ENCODE measurements at regions not wholly inside any gene's neighbourhood (a gene's known extent, or its start where the extent isn't known, plus 50 kb on each side); places are given as distances from the start of the nearest gene placed in this dataset.
A peak's percentile ranks its signal among the peaks of the same experiment; 100 is the strongest.

GRCh38 chr5:164504141-164504772, 998.8 kb downstream of the MAT2B start:
- ChIA-PET POLR2A (interaction anchor here (0.9 kb wide), 2 partner anchors 490 to 491 kb away, joined by 3 to 4 read pairs; no protein-coding TSS in a partner anchor), SMC1A (ENCODE audit: uncharacterized antibody, unreplicated experiment) (interaction anchor here (0.5 to 7.5 kb wide), 58 partner anchors 10 to 1096 kb away, joined by 3 to 118 read pairs (median 4); no protein-coding TSS in a partner anchor), RAD21 (ENCODE audit: unreplicated experiment) (interaction anchor here (0.7 to 6.9 kb wide), 49 partner anchors 9 to 940 kb away, joined by 3 to 92 read pairs (median 4); no protein-coding TSS in a partner anchor), CTCF (interaction anchor here (0.6 to 4.4 kb wide), 68 partner anchors 9 to 942 kb away, joined by 3 to 92 read pairs (median 5); no protein-coding TSS in a partner anchor)
- in situ Hi-C loops (cut with MboI): loop anchor here (5.0 to 10.0 kb wide), 3 partner anchors 489 to 939 kb away; no protein-coding TSS in a partner anchor
- intact Hi-C loops (cut with micrococcal nuclease; ENCODE audit: unreplicated experiment): loop anchor here (1.0 to 10.0 kb wide), 4 partner anchors 171 to 939 kb away; no protein-coding TSS in a partner anchor
- no peak overlapping the region for H3K4me2 ChIP-seq (ENCODE audit: control insufficient read depth, insufficient read depth)
- ATAC-seq (peak; percentile 75), FAIRE-seq (peak; percentile 91), DNase-seq (ENCODE audit: low read depth, low spot score) (peak; percentile 5)
- WGBS (ENCODE audit: insufficient coverage, insufficient replicate concordance, low lambda C conversion rate, missing lambda C conversion rate): 8% methylated on average over 7 of the region's 7 CpGs
- TF ChIP-seq, protein P1, sequence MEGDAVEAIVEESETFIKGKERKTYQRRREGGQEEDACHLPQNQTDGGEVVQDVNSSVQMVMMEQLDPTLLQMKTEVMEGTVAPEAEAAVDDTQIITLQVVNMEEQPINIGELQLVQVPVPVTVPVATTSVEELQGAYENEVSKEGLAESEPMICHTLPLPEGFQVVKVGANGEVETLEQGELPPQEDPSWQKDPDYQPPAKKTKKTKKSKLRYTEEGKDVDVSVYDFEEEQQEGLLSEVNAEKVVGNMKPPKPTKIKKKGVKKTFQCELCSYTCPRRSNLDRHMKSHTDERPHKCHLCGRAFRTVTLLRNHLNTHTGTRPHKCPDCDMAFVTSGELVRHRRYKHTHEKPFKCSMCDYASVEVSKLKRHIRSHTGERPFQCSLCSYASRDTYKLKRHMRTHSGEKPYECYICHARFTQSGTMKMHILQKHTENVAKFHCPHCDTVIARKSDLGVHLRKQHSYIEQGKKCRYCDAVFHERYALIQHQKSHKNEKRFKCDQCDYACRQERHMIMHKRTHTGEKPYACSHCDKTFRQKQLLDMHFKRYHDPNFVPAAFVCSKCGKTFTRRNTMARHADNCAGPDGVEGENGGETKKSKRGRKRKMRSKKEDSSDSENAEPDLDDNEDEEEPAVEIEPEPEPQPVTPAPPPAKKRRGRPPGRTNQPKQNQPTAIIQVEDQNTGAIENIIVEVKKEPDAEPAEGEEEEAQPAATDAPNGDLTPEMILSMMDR (IDR thresholded peaks at IDR 0.05 in 2 of 3, conservative IDR thresholded peaks at IDR 0.05 in 1 of 3; ENCODE audit: control insufficient read depth in 2 of 3, extremely low read depth in 1 of 3, insufficient read depth in 1 of 3, low read depth in 3 of 3, low read length in 3 of 3): peak; percentile 69 to 77 (median 72)
- TF ChIP-seq YY1 (IDR thresholded peaks at IDR 0.05; ENCODE audit: low read depth, low read length): 0 out of 2 replicates have a peak, but pooled peaks have one; percentile 35
- 0 out of 2 replicates have a peak, but pooled peaks have one; percentile 20 for TF ChIP-seq IRF4 (IDR thresholded peaks at IDR 0.05; ENCODE audit: low read depth, low read length)
- no peak for TF ChIP-seq STAT1 (conservative IDR thresholded peaks at IDR 0.05)
- no peak for TF ChIP-seq CHD4 (IDR thresholded peaks at IDR 0.05)
- no peak for TF ChIP-seq BCLAF1 (IDR thresholded peaks at IDR 0.05)
- peak; percentile 88 for TF ChIP-seq RAD21 (IDR thresholded peaks at IDR 0.05; ENCODE audit: insufficient read depth, low read depth, low read length)
- peak; percentile 94 for TF ChIP-seq SMC3 (IDR thresholded peaks at IDR 0.05; ENCODE audit: borderline replicate concordance, low read length)
- no peak overlapping the region for H2AFZ ChIP-seq (ENCODE audit: control insufficient read depth, low read depth, low read length)
- H3K27me3 ChIP-seq (replicated peaks in 1 of 2; ENCODE audit: control insufficient read depth in 2 of 2, insufficient read depth in 2 of 2, low read length in 1 of 2): no peaks in the 10 kb centered on the region
- H3K79me2 ChIP-seq (ENCODE audit: control insufficient read depth, insufficient read depth, low read length): no peaks in the 10 kb centered on the region
- H3K4me3 ChIP-seq: no peak overlapping the region
- no peaks in the 10 kb centered on the region for H3K9me3 ChIP-seq (replicated peaks; ENCODE audit: control insufficient read depth, insufficient read depth, low read length)
- H3K27ac ChIP-seq (ENCODE audit: control insufficient read depth, insufficient read depth): no peak overlapping the region
- BruUV-seq (replicated peaks): no TSS peak
- no peaks in the 10 kb centered on the region for H4K20me1 ChIP-seq (ENCODE audit: control insufficient read depth, insufficient read depth)
- no peaks in the 10 kb centered on the region for H3K36me3 ChIP-seq (ENCODE audit: control insufficient read depth in 2 of 2, insufficient read depth in 2 of 2, low read length in 1 of 2)
- H3K9ac ChIP-seq (ENCODE audit: control insufficient read depth, insufficient read depth, low read length): no peak overlapping the region
- no peaks in the 10 kb centered on the region for H3K4me1 ChIP-seq (ENCODE audit: control insufficient read depth, insufficient read depth, low read length)

Data from GM12878 (cell line).